ENCODE measurements at regions not wholly inside any gene's neighbourhood (a gene's known extent, or its start where the extent isn't known, plus 50 kb on each side); places are given as distances from the start of the nearest gene placed in this dataset.

- DNase-seq (ENCODE audit: low read depth, low spot score), result no peak
- SMC1A ChIA-PET (ENCODE audit: uncharacterized antibody, unreplicated experiment), result interaction anchor here (0.7 to 3.7 kb wide), 20 partner anchors 7 to 847 kb away, joined by 3 to 71 read pairs (median 7); no protein-coding TSS in a partner anchor
- H3K4me1 ChIP-seq (ENCODE audit: control insufficient read depth, insufficient read depth, low read length), result no peaks in the 10 kb centered on the region
- H3K36me3 ChIP-seq (ENCODE audit: control insufficient read depth in 2 of 2, insufficient read depth in 2 of 2, low read length in 1 of 2), result no peaks in the 10 kb centered on the region
- no peak overlapping the region for H3K4me2 ChIP-seq (ENCODE audit: control insufficient read depth, insufficient read depth)
- intact Hi-C loops (cut with micrococcal nuclease; ENCODE audit: unreplicated experiment) (loop anchor here (10.0 kb wide), 1 partner anchor 852 kb away; no protein-coding TSS in a partner anchor), in situ Hi-C loops (cut with MboI) (no loop called here)
- TF ChIP-seq MXI1 (IDR thresholded peaks at IDR 0.05; ENCODE audit: low read depth, low read length) (no peak), BCL11A (IDR thresholded peaks at IDR 0.05; ENCODE audit: low read depth, low read length) (no peak), WRNIP1 (IDR thresholded peaks at IDR 0.05; ENCODE audit: borderline replicate concordance, low read depth, low read length) (no peak), CBX3 (IDR thresholded peaks at IDR 0.05; ENCODE audit: borderline replicate concordance, low read depth) (no peak), BACH1 (IDR thresholded peaks at IDR 0.05; ENCODE audit: borderline replicate concordance) (no peak), HDGF (IDR thresholded peaks at IDR 0.05) (no peak), BHLHE40 (IDR thresholded peaks at IDR 0.05; ENCODE audit: borderline replicate concordance in 1 of 2, low read depth in 2 of 2, low read length in 1 of 2) (no peak), SUPT20H (IDR thresholded peaks at IDR 0.05; ENCODE audit: borderline replicate concordance, control insufficient read depth, low read depth, low read length) (no peak)
- H3K9ac ChIP-seq (ENCODE audit: control insufficient read depth, insufficient read depth, low read length), result no peak overlapping the region
- no peaks in the 10 kb centered on the region for H3K79me2 ChIP-seq (ENCODE audit: control insufficient read depth, insufficient read depth, low read length)
- H3K4me3 ChIP-seq, result no peak overlapping the region
- RAD21 ChIA-PET (ENCODE audit: unreplicated experiment), result interaction anchor here (1.7 to 3.3 kb wide), 6 partner anchors 10 to 847 kb away, joined by 5 to 74 read pairs (median 22); no protein-coding TSS in a partner anchor
- no peaks in the 10 kb centered on the region for H4K20me1 ChIP-seq (ENCODE audit: control insufficient read depth, insufficient read depth)
- peak; percentile 38; the same call in 2 of the 3 replicates for ATAC-seq
- 1% methylated on average over 3 of the region's 3 CpGs for WGBS (ENCODE audit: insufficient coverage, insufficient replicate concordance, low lambda C conversion rate, missing lambda C conversion rate)
- no peaks in the 10 kb centered on the region for H3K9me3 ChIP-seq (replicated peaks; ENCODE audit: control insufficient read depth, insufficient read depth, low read length)
- H3K27ac ChIP-seq (ENCODE audit: control insufficient read depth, insufficient read depth), result no peak overlapping the region
- no peak overlapping the region for H2AFZ ChIP-seq (ENCODE audit: control insufficient read depth, low read depth, low read length)
- no peaks in the 10 kb centered on the region for H3K27me3 ChIP-seq (replicated peaks in 1 of 2; ENCODE audit: control insufficient read depth in 2 of 2, insufficient read depth in 2 of 2, low read length in 1 of 2)
- CTCF ChIA-PET, result interaction anchor here (0.6 to 5.5 kb wide), 23 partner anchors 7 to 987 kb away, joined by 3 to 103 read pairs (median 7); no protein-coding TSS in a partner anchor
- FAIRE-seq, result no peak
- POLR2A ChIA-PET, result no interaction called here
- BruUV-seq (replicated peaks), result no TSS peak
Measured at GRCh38 chr6:123716506-123716905, 79.8 kb upstream of the TRDN start.
